GM19372 (cell line): ENCODE measurements at regions not wholly inside any gene's neighbourhood (a gene's known extent, or its start where the extent isn't known, plus 50 kb on each side); places are given as distances from the start of the nearest gene placed in this dataset.
"Not testable (repeated sequence)": the region's sequence is repeated elsewhere in the genome, so short reads cannot be mapped to it uniquely, and the experiment has no call there.

Experiments used
- ATAC-seq: cut with Tn5 transposase; IDR thresholded peaks from one replicate; pipeline ENCODE4 v1.9.1; 2021; ENCODE audit warnings: mild to moderate bottlenecking, low read depth, moderate library complexity; ENCODE audit not compliant: unreplicated experiment

DNA sequence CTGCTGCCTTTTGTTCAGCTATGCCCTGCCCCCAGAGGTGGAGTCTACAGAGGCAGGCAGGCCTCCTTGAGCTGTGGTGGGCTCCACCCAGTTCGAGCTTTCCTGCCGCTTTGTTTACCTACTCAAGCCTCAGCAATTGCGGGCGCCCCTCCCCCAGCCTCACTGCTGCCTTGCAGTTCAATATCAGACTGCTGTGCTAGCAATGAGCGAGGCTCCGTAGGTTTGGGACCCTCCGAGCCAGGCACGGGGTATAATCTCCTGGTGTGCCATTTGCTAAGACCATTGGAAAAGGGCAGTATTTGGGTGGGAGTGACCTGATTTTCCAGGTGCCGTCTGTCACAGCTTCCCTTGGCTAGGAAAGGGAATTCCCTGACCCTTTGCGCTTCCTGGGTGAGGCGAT lies 51.9 kb downstream of the DIPK2A start:
- not testable (repeated sequence) for ATAC-seq

DNA sequence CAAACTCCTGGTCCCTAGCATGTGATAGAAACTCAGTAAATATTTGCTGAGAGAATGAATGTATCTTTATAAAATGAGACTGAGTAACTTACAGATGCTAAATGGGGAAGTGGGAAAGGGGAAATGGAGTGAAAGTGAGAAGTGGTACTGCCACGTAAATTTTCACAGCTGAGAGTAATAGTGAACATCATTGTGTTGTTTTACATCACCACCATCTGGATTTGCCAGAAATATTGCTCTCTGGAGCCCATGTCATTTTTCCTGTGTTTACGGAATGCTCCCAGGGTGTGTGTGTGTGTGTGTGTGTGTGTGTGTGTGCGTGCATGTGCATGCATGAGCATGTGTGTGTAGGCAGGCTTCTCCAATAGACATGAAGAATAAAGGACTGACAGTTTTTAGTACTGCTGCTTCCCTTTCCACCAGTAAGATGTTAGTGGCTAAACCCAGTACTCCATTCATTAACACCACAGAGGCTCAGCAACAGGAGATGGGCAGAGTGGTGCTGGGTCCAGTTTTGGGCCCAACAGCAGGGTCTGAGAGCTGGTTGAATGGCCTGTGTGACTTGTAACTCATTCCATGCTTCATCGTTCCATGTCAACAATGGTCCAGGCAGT lies 57.3 kb downstream of the DIPK2A start:
- peak; percentile 82 for ATAC-seq

DNA sequence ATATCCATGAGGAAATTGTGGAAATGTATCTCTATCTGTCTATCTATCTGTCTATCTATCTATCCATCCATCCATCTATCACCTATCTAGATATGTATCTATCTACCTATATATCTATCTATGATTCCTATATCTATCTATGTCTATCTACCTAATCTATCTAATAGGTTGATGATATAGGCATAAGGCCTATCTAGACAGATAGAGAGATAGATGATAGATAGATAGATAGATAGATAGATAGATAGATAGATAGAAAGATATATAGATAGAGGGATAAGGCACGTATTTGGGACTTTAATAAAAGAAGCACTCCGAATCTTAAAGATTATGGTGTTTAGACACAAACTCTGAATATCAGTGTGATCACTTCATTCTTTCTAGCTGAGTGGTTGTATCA lies 58.1 kb downstream of the DIPK2A start:
- no peak for ATAC-seq

DNA sequence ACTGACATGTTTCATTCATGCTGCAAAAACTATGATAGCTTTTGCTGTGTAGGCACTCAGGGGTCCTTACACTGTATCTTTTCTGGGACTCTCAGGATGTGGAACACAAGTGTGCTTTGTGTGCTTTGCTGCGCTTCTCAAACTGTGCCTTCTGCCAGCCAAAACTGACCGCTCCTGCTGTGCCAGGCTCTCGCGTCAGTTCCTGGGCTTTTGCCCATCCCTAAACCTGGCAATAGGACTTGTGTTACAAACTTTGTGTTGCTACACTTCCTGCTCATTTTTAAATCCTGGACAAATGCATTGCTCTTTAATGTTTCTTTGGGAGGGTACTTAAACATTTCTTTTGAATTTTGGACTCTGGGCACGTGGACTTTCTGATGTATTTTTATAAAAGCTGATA lies 60.3 kb downstream of the DIPK2A start:
- no peak for ATAC-seq

DNA sequence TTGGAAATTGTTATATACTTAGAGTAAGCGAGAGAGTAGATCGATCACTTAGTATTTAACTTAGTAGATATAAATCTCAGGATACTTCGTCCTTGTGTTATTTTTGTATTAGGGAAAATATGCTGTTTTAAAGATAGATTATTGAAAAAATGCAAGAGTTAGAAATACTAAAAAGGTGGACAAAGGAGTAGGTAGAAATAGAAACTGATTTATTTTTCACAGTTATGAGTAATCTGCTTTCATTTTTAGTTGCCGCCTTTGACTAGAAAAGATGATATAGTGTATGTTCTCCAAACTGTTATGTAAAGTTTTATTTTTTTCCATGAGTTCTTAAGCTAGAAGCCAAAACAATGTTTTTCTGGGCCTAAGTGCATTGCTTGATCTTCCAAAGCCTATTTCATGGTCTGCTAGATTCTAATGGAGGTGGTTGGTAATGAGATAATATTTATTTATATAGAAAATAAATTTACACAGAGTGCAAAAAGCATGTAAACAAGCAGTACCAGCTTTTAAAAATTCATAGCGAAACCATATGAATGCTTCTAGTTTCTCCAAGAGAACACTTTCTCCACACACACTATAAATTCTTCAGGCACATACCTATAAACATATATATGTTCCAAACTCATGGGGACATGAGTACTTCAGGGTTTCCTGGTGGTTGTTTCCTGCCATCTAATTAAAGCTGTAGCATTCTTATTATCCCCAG lies 61.1 kb downstream of the DIPK2A start:
- peak; percentile 63 for ATAC-seq

DNA sequence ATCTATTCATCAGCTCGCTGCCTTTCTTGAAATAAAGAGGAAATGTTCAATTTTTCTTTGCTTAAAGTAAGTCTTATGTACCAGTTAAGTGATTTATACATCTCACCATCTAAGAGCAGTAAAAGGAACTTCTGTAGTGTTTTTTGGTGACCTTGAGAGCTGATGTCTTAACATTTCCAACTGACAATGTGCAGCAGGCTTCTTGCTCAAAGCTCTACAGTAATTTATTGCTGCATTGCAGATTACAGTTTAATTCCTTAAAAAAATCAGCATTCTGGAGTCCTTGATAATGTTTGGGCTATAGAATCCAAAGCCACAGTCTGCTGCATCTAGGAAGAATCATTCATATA lies 61.6 kb downstream of the DIPK2A start:
- ATAC-seq = no peak

DNA sequence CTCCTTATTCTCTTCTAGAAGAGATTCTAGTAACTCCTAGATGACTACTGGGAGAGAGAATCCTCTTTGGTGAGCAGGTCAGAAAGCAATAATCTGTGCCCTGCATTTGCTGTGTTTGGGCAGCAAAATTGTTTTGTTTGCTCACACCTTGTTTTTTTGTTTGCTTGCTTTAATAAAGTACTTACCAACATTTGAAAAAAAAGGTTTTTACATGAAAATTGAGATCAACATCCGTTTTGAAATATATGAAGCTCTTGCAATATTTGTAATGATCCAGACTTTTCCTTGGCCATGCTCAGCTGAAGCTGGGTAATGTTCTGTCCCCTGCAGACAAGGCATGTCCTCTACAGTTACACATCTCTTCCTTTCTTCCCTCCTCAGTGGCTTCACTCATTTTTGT lies 62.2 kb downstream of the DIPK2A start:
- ATAC-seq = no peak

DNA sequence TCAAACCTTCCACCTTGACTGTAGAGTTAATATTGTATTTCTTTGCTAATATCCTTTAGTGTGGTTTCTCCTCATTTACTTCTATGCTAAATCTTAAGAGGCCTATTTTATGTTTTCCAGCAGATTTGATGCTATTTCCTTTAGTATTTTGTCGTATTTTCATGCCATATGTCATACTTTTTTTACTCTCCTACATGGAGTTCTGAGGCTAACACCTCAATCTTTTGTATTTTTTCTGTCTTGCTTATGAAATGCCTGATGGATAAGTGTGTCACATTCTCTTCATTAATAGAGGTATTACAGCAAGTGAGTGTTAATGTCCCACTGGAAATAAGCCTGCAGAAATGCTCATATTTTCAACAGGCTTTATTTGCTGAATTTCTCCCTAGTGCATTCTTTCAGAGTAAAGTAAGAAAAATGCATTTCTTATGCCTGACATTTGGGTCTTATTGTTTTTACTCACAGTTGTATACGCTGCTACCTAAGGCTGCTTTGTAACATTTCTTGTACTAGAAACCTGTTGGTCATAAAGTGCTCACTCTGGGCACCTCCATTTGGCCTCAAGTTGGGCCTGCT lies 63.2 kb downstream of the DIPK2A start:
- ATAC-seq = no peak

DNA sequence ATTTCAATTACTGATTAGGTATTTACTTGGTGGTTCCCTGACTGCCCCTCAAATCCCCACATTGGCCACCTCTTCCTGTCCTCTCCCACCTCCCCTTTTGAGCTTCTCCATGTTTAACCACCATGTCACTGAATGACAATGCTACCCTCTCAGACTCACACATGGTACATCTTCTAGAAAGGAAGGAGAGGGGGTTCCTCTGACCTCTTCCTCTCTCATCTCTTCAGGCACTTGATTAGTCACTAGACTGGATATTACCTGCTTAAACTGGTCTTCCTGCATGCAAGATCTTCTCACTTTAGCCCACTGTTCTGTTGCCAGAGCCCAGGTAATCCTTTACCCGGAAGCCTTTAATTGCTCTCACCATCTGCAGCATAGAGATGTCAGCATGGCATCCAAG lies 64.9 kb downstream of the DIPK2A start:
- ATAC-seq = no peak

DNA sequence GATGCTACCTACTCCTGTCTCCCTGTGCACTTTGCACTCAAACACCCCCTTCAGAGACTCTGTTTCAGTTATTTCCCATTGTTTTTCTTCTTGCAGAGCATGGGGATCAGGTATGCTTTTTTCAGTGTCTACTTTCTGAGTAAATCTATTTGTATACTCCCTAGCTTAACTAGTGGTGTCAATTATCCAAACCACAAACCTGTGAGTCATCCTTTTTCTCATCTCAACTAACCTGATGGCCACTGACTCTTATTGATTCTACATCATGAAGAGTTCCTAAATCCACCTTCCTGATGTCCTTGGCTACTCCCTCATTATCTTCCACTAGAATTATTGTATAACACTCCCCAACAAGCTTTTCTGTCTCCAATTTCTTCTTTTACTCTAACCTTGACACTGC lies 68.0 kb downstream of the DIPK2A start:
- ATAC-seq = no peak

DNA sequence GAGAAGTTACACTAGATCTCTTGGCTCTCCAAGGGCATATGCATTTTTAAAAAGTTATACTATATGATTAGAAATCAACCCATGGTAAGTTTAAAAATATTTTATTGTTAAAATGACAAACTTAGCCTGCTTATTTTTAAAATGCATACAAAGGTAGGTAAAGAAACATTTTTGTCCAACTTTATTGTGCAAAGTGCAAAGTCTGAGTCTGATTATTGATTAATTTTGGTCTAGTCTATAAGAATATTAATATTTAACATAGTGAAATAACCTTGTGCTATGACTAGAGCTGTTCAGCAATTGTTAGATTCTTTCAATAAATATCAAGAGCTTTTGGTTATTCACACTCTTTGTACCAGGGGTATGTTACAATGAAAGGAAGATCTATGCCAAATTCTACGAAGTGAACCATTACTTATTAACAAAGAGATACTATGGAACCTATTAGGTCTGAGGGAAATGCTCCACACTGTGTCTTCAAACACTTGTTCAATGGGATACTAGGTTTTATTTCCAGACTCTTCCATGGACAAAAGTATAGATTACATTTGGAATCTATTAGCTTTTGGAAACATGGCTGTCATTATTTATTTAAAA lies 70.4 kb downstream of the DIPK2A start:
- ATAC-seq = no peak

DNA sequence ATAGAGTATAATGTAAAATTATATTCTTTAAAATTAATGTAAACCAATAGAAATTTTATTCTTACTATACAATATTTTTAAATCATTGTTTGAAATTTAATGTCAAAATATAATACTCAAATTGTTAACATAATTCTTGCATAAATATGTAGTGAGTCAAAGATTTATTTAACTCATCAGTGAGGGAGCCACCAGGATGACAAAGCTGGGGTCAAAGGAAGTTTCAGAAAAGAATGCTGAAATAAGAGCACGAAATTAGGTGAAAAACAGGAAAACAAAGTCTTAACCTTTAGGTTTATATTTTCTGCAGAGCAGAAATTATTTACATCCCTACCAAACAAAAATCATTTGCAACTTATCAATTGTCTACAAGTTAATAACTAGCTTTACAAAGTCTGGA lies 74.1 kb downstream of the DIPK2A start:
- ATAC-seq = no peak

DNA sequence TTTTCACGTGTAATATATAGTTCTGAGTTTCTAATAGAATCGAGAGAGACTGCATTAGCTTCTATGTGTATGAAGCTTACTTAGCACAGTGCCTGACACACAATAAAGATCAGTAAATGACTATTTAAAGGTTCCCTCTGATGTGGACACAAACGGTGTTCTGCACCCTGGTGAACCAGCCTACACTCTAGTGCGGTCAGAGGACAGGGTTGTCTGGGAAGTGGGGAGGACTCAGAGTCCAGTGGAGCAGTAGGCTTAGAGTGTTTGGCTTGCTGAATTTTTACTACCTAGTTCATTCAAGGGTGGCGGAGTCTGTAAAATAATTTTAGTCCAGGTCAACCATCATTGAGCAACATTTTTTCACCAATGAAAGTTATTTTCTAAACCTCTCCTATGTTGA lies 77.8 kb downstream of the DIPK2A start:
- no peak for ATAC-seq

DNA sequence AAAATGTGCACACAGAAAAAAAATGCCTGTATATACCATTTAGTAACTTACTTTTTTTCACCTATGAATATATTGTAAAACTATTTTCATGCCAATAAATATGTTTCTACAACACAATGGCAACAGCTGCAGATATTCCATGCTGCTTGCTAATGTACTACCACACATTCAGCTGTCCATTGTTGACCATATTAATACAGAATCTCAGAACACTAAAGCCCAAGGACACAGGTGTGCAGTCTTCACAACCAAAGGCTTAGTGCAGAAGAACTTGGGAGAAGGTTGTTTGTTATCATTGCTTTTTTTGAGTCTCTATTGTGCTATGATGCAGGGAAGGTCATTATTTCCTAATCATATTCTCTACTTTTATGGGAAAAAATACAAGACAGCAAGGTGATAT lies 79.6 kb downstream of the DIPK2A start:
- ATAC-seq = no peak

DNA sequence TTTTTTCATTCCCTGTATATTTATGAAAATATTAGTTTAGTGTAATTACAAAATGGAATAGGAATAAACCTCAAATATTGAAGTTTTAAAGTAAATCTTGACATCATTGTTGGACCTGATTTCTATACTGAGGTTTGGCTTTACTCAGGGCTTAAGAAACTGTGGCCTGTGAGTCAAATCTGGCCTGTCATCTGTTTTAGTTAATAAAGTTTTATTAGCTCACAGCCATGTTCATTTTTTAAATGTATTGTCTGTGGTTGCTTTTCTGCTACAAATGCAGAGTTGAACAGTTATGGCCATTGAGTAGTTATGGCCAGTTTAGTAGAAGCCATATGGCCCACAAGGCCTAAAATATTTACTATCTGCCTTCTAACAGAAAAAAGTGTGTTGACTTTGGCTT lies 80.7 kb downstream of the DIPK2A start:
- ATAC-seq = no peak

DNA sequence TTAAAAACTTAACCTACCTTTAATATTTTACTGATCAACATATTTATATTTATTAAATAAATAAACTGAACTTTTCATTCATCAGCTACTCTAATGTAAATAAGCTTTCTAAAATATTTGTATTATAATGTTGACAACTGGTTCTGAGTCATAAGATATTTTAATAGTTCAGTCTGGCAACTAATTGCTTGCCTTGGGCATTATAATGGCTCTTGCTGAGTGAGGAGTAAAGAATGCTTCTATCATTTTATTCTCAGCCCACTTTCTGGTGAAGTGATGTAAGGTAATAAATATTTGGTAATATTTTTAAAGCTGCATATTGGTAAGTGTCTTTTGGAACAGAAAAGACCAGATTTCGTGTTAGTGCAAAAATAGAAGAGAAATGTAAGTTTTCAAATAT lies 81.5 kb downstream of the DIPK2A start:
- no peak for ATAC-seq

DNA sequence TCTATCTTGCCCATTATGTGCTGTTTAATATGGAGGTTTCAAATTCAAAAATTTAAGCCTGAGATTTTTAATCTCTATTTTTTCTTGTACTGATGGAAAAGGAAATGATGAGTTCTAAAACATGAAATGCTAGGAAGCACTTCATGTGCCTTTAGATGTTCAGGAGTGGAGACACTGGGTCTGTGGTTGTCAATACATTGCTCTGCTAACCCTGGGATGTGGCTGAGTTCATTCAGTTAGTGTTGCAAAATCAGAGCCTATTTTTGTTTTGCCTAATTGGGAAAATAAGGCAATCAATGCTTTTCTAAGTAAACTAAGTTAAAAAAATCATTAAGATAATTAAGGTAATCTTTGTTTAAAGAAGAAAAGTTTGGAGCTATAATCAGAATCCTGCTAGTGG lies 83.1 kb downstream of the DIPK2A start:
- ATAC-seq = no peak

DNA sequence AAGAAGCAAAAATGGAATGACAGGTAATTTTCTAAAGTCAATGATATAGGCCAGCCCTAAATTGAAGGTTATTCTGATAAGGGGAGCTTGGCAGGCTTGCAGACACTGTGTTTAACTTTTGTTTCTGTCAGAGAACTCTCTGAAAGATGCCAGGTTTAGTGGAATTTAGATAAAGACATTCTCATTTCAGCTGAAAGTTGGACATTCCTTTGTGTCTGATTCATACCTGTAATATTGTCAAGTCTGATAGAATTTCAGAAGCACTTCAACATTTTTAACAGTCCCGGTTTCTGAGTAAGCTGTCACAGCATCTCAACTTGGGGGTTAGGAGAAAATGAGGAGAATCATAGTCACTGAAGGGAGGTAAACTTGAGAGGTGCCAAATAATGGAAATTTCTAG lies 84.0 kb downstream of the DIPK2A start:
- ATAC-seq = no peak

DNA sequence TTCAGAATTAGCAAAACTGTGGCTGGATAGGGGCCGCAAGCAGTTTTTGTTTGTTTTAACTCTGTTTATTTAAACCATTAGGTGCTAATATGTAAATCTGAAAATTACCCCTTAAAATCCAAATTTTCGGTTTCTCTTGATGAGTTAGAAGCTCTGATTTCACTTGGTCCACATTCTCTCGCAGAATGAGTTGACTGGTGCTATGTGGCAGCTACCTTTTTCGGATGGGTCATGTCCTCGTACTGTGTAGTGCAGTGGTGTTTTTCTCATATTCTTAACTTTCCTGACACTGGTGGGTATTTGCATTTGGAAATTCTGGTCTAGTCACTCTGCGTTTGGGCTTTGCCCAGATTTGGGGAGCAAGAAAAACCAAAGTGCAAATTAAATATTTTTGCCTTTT lies 87.1 kb downstream of the DIPK2A start:
- ATAC-seq = no peak

DNA sequence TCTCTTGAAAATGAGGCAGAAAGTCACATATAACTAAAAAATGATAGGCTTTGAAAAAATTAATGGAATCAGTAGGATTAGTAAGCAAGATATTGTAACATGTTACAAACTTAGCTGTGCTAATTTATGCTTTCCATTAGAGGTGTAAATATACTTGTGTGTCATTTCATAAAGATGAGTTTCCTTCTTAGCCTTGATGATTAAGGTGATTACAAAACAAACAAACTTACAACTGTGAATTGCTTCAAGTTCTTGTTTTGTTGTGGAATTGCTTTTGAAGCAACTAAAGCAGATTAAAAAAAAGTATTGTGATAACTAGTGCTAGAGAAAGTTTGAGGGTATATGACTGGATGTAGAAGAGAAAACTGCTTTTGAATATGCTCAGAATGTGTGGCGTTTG lies 87.9 kb downstream of the DIPK2A start:
- ATAC-seq = no peak

DNA sequence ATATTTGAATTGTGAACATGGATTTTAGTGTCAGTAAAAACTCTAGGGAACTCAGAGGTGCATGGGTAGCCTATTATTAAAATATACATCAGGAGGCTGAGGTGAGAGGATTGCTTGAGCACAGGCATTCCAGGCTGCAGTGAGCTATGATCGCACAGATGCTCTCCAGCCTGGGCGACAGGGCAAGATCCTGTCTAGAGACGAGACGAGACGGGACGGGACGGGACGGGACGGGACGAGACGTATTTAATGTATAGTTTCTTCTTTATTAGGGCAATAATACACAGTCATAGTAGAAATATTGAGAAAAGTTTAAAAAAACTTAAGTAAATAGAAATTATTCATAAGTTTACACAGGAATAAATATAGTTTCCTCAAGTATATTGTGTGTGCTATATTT lies 89.3 kb downstream of the DIPK2A start:
- no peak for ATAC-seq

DNA sequence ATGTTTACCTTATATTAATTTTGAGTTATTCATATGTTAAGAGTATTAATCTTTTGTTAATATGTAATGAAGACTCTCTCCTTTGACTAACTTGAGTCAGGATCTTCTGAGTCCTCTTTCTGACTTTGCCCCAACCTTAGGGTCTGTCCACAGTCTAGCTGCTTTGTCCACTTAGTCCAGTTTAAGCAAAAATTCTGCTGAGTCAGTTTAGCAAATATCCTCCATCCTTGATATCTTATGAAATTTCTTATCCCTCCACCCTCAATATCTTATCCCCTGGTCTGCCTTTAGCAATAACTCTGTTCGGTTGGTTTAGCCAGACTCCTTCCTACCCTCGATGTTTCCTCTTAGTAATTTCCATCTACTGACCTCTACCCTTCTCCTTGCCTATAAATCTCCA lies 91.7 kb downstream of the DIPK2A start:
- no peak for ATAC-seq
